Stimulated activated CD8-positive, alpha-beta memory T cell treated with anti-CD3 and anti-CD28 coated beads, Interleukin-4, amount 100 ng/mL, for 24 hours (primary cell): ENCODE measurements at regions not wholly inside any gene's neighbourhood (a gene's known extent, or its start where the extent isn't known, plus 50 kb on each side); places are given as distances from the start of the nearest gene placed in this dataset.

Source experiments
- DNase-seq: peaks from one replicate; pipeline ENCODE4 v3.0.0-alpha.2; 2020; ENCODE audit warnings: low read depth

DNA sequence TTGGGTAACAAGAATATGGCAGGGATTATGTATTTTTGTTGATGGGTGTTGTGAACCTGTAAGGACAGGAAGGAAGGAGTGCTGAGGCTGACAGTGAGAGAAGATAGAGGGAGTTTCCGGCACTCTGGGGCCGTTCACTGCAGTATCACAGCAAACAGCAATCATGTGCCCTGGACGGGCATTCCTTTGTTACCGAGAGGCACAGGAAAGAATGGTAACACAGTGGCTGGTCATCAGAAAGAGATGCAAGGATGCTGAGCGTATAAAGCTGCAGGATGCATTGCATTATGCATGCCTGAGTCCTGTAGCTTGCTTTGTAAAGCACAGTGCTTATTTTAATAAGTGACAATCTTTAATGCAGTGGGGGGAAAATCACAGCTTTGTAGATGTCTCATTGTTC, 286.8 kb downstream of the RPS24 start:
- DNase-seq = no peak

- DNase-seq = no peak
These were observed 287.3 kb downstream of the RPS24 start for GRCh38 chr10:78321000-78321399.

GRCh38 chr10:78321500-78321899, 287.8 kb downstream of the RPS24 start:
- no peak for DNase-seq

DNA sequence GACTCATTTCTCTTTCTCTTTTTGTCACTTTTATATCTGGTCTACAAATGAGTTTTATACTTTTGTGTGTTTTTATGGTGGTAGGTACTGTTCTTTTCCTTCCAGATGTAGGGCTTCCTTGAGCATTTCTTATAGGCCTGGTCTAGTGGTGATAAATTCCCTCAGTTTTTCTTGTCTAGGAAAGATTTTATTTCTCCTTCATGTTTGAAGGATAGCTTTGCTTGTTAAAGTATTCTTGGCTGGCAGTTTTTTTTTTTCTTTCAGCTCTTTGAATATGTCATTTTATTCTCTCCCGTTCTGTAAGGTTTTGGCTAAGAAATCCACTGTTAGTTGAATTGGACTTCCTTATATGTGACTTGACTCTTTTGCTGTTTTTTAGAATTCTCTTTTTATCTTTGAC, 292.7 kb downstream of the RPS24 start:
- no peak for DNase-seq

DNA sequence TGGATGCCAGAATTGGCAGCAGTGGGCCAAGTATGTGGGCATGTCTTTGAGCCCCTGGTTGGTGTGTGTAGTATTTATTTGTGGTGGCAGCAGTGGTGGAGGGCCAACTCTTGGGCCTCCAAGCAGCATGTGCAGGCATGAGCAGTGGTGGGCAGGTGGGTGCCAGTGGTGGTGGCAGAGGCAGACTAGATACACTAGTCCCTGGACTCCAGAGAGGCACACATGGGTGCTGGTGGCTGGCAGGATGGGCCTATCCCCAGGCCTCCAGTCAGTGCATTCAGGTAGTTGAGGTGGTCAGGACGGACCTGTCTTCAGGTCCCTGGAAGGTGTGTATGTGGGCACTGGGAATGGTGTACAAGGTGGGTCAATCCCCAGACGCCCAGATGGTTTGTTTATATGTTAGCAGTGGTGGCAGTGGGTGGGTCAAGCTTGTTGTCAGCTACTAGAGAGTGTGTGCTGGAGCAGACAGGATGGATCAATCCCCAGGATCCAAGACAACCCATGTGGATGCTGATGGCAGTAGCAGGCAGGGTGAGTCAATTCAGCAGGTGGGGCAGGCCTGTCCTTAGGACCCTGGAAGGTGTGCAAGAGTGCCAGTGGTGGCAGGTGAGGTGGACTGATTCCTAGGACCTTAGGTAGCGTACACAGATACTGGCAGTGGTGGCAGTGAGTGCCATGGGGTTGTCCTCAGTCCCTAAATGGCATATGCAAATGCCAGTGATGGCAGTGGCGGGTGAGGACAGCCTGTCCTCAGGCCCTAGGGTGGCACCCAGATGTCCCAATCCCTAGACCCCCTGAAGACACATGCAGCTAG, 294.3 kb downstream of the RPS24 start:
- no peak for DNase-seq

- DNase-seq = no peak
These were observed 295.1 kb downstream of the RPS24 start for GRCh38 chr10:78328592-78329404.

GRCh38 chr10:78330884-78331283, 297.2 kb downstream of the RPS24 start:
- DNase-seq = no peak

DNA sequence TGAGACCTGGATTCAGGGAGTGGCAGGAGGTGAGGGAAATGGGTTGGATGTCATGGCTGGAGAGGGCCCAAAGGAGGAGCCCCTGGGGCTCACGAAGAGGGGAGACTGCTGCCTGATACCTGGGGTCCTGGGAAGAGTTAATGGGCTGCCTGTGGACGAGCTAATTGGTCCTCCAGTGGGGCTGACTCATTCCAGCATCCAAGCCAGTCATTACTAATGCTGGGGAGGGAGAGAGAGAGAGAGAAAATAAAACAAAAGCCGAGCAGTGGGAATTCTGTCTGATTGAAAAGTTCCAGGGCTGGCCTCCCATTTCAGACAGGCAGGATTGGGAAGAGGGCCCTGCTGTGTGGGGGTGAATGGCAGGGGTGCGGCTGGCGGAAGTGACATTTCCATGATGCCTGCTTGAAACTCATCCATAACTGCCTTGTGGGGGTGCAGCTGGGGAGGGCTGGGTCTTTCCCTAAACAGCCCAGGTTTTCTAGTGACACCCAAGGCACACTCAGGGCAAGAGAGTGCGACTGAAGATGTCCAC, 297.8 kb downstream of the RPS24 start:
- no peak for DNase-seq

- DNase-seq = no peak
These were observed 298.3 kb downstream of the RPS24 start for GRCh38 chr10:78332012-78332411.

DNA sequence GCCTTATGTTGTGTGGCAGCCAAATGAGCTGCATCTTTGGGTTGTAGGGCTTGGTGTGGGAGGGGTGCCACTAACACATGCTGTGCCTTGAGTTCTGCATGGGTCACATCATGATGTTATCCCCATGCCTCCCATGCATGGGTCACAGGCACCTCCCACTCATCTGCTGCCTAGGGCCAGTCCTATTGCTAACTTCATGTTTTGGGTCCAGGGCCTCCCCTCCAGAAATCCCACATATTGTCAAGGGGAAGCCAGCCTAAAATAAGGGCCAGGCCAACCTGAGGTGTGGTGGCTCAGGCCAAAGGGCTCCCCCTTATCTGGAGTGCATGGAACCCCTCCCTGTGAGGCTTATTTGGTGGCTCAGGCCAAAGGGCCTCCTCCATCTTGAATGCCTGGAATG, 299.0 kb downstream of the RPS24 start:
- DNase-seq = no peak

DNA sequence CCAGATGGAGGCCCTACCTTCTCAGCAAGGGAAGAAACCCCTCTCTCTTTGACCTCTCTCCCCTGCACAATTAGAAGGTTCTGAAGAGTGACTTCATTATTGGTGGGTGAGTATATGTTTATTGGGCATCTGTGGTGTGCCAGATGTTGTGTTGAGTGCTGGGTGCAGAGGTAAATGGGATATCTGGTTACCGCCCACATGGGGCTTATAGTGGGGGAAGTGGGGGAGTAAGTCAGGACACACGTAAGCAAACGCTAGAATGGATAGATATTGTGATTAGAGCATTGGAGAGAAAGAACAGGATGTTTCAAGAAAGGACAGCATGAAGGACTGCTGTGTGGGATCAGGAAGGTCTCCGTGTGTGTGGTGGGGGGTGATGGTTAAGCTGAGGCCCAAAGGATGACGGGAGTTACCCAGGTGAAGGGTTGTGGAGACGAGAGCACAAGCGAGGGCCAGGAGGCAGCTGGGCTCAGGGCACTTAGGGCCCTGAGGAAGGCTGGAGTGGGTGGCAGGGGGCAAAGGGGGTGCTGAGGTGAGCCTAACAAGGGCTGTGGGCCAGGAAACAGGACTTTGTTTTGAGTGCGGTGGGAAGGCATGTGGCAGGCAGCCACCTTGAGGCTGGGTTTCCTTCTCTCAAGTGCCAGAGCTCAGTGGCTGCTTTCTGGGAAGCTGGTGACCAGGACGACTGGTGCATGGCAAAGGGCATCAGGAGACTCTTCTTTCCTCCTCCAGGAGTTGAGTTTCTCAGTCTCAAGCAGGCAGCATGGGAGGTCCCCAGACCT, 299.9 kb downstream of the RPS24 start:
- DNase-seq = no peak

- DNase-seq = no peak
These were observed 301.7 kb downstream of the RPS24 start for GRCh38 chr10:78335371-78335690.

DNA sequence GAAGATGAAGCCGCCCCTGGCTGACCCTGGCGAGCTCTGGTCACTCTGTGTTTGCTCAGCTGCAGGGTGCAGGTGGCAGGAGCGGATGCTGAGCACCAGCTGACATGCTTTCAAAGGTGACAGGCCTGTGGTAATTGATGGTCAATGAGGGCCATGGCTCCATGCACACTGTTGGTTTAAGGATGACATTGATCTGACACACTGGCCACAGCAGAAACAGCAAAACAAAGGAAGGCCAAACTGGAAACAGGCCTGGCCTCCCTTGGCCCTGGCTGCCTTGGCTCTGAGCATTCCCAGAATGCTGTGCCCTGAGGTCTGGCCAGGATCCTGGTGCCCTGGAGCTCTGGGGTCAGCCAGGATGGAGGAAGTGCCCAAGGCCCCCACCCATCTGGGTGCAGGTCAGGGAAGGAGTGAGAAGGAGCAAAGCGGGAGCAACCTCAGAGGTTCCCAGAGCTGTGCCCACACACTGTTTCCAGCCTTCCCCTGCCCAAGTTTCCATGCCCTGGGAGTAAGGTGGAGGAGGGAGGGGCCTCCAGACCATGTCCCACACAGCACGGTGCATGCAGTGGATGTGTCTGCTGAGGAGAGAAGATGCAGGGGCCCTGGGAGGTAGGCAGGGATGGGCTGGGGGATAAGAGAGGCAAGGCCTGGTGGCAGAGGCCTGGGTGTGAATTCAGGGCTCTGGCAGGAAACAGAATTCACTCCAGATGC, 302.2 kb downstream of the RPS24 start:
- no peak for DNase-seq

GRCh38 chr10:78336402-78336791, 302.7 kb downstream of the RPS24 start:
- no peak for DNase-seq

- DNase-seq = no peak
These were observed 303.4 kb downstream of the RPS24 start for GRCh38 chr10:78337016-78337415.

GRCh38 chr10:78337646-78338391, 304.2 kb downstream of the RPS24 start:
- DNase-seq = no peak

GRCh38 chr10:78338717-78339116, 305.1 kb downstream of the RPS24 start:
- no peak for DNase-seq

GRCh38 chr10:78339251-78339650, 305.6 kb downstream of the RPS24 start:
- no peak for DNase-seq

- DNase-seq = no peak
These were observed 308.4 kb downstream of the RPS24 start for GRCh38 chr10:78341953-78342614.

GRCh38 chr10:78342827-78343653, 309.4 kb downstream of the RPS24 start:
- DNase-seq = no peak
